Inflammatory macrophage treated with lipopolysaccharide for 4 hours (primary cell): ENCODE measurements at regions not wholly inside any gene's neighbourhood (a gene's known extent, or its start where the extent isn't known, plus 50 kb on each side); places are given as distances from the start of the nearest gene placed in this dataset.
A peak's percentile ranks its signal among the peaks of the same experiment; 100 is the strongest.

Experiments used
- DNase-seq: peaks from one replicate; pipeline ENCODE4 v3.0.0-alpha.2; 2020

DNA sequence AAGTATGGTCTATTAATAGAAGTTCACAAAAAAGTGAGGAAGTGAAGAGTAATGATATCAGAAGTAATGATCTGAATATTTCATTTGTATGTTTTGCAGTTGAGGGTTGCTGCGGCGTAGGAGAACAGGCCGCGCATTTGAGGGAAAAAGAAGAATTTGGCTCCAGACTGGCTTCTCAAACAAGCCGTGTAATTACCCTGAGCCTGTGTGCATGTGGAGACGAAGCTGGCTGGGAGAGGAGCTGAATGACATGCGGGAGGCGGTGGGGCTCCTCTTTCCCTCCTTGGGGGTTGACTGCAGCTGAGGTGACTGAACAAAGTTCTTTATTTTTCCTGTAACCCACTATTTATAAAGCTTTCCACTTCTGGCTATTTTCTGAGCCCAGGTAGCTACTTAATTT is 115.5 kb upstream of the AFDN start:
- no peak for DNase-seq

DNA sequence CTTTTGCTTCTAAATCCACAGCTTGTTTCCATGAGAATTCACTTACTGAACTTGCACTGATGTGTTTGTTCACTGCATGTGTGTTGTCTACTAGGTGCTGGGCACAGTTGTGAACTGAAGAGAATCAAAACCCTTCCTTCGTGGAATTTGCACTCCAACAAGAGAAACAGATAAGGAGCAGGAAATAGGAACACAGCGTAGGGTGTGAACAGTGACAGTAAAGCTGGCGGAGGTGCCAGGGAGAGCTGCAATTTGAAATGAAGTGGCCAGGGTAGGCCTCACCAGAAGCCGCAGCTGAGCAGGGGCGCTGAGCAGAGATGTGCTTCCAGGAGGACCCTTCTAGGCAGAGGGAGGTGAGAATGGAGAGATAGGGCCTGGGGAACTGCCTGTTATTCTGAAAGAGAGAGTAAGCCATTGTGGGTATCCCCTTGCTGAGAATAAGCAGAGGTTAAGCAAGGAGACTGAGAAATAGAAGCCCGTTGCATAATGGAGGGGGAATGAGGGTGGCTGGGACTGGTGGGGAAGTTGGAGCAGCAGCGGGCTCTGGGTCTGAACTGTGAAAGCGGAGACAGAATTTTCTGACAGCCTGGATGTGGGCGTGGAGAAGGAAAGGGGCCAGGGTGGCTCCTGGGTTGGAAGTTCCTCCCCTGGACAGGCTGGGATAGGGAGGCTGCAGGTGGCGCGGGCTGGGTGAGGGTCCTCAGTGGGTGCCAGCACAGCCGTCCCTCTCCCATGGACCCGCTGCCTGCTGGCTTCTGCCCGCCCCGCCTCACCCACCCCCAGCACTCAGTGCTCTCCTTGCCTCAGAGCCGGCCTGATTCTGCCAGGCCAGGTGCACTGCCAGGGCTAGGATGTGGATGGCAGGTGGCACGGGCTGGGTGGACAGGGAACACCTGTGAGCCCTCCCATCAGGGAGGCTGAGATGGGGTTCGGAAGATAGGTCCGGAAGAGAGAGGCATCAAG is 114.7 kb upstream of the AFDN start:
- peak; percentile 53 for DNase-seq

DNA sequence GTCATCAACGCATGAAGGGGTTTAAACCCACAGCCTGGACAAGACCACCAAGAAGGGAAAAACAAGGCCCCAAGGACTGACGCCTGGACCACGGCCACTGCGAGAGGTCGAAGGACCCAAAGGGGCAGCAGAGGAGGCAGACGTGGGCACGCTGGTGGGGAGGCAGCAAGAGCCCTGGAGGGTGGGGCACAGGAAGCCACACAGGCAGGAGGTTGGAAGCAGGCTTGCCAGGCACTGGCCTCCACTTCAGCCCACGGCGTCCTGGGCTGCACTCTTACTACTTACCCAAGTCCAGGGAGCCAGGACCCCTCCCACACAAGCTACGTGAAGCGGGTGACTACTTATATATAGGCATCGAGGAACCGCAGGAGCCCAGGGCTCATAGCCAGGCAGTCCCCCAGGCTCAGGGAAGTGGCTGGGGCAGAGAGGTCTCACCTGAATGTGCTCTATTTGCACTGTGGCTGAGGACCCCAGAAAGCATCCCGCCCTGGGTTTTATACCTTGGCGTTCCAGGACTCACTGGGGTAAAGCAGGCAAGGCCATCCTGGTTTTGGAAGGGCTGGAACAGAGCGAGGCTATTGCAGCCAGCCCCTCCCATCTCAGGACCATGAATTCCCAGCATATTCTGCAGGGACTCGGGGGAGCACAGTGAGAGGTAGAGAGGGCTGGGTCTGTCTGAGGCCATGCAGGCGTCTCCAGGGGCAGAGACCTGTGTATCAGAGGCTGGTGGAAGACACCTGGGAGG is 113.8 kb upstream of the AFDN start:
- no peak for DNase-seq

DNA sequence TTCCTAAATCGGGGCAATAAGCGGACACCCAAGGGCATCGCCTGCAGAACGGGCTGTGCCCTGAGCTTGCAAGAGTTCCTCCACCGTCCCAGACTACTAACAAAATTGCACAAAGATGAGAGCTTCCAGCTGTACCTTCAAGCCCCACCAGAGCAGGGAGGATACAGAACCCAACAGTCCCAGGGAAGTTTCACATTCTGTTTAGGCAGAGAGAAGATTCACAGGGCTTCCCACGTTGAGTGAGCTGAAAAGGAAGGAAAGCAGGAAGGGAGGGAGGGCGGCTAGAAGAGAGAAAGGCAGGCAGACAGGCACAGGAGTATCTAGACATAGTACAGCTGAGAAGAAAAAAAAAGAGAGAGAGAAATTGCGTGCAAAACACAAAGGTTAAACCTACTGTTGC is 112.6 kb upstream of the AFDN start:
- no peak for DNase-seq

DNA sequence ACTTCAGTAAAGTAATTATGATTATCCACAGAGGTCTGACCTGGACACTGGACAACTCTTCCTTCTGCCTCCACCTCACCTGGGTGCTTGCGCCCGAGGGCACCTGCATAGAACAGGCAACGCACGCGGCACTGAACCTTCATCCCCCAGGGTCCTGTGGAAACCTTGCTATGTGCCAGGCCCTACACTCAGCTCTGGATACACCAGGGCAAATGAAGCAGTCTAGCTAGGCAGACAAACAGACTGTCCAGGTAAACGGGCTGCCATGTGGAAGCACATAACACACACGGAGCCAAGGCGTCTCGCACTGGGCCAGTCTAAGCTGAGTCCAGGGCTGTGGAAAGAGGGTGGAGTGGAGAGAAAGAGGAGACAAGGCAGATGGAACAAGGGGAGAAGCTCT is 109.3 kb upstream of the AFDN start:
- no peak for DNase-seq

DNA sequence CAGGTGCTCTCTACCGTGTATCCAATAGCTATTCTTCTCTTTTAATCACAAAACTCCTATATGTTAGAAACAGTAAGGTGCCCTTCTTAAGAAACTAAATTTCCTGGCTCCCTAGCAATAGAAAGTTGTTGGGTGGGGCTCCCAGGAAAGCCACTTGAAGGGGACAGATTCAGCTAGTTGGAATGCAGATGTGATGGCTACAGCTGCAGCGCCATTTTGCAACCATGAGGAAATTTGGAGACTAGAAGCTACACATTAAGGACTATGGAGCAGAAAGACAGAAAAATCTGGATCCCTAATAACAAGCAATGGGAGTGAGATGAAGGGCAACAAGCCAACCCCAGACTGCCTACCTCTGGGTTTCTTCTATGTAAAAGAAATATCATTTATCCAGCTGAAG is 108.8 kb upstream of the AFDN start:
- no peak for DNase-seq

DNA sequence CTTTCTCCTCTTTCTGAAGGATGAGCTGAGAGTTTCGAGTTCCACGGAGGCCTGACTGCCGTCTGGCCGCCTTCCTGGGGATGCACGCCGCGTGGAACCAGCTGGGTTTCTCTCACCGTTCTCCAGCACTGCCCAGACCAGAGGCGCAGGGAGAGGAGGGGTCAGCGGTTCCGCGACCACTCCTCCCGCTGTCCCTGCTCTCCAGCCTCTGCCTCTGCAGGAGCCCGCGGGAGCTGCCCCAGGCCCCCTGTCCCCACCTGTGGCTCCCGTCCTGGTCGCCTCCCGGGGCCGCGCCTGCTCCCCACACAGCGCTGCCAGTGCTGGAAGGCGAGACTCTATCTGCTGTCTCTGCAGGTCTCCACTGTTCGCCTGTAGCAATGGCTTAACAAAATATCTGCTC is 106.8 kb upstream of the AFDN start:
- DNase-seq: no peak

DNA sequence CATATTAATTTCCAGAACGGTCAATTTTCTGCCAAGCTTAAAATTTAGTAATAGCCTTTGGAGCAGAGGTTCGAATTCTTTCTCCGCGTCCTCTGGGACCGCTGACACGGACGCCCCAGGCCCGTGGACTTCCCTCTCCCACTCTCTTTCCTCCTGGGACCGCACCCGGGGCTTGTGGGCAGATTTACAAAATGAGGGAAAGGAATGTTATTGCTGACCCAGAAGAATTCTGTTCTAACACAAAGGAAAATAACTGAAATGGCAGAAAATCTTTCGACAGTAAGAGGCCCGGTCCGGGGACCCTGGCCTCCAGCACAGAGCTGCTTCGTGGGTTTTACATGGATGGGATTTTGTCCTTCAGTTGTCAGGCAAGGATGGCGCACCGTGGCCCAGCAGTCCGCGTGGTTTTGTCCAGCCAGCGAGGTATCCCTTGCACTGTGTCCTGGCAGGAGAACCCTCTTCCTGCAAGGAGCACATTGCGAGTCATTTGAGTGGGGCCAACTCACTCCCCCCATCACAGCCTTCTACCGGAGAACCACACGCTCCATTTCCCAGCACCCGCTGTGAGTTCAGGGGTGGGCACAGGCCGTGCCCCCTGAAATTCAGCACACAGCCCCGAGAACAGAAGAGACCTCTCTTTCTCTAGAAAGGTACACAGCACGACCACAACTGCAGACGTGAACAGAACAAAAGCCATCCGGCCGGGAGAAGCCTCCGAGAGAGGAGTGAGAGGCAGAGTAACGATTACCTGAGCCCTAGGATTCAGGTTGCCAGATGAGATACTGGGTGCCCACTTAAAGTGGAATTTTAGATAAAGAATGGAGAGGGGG is 106.0 kb upstream of the AFDN start:
- no peak for DNase-seq

DNA sequence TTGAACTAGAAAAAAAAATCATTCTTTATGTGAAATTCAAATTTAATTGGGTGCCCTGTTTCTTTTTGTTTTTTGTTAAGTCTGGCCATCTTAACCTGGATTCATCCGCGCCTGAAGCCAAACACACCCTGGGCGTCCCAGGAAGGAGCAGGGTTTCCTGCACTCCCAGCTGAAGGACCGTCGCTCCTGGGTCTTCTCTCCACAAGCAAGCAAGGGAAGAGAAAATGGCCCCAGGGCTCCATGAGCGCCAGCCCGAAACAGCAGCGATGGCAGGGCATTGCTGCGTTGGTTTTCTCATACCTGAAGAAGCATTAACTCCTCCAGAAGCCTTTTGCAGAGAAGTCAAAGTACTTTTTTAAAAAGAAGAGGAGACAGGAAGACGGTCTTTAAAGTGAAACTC is 105.4 kb upstream of the AFDN start:
- DNase-seq: no peak

DNA sequence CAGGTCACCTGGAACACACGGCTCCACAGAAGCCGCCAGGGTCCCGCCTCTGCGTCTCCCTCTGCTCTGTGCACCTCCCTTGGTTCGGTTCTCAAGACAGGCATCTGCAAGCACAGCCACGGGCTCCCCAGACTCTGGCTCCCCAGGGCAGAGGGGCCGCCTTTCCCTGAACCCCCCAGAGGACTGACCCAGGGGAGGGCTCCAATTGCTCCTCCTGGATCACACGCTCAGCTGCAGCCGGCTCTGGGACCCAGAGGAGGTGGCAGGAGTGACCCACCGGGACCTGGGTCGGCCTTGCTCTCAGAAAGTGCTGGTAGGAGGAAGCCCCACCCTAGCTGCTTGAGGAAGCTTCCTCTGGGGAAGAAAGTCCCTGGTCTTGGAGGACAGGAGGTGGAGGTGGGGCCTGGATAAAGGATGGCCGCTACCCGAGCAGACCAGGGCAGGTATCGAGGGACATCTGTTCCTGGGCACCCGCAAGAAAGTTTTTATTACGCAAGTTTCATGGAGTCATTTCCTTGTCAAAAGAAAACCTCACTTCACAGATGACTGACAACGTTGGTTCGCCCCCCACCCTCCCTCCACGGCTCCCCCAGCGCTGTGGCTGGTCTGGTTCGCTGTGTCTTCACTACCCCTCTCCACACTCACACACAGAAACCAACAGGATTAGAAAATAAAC is 103.9 kb upstream of the AFDN start:
- DNase-seq: no peak

DNA sequence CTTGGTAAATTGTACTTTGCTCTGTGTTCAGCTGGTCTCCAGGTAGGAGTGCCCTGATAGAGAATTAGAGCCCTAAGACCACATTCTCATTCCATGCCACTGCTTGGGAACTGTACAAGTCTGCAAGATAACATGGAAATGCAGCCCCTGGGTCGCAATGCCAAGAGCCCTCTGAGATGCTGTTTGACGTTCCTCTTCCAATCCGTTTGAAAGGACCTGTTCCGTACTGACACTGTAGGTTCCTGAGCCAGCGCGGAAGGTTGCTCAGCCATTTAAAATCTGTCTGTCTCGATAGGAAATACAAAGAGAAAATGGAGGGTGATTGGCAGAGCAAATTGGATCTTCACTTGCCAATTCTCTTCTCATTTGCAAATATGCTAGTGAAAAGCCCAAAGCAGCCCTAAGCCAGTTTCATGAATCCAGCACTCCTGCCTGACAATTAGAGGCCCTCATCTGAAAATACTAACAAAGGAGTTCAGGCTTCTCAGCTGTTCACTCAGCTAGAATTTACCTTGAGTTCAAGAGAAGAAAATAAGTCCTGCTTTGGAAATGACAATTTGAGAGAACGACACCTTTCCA is 100.6 kb upstream of the AFDN start:
- DNase-seq: no peak

DNA sequence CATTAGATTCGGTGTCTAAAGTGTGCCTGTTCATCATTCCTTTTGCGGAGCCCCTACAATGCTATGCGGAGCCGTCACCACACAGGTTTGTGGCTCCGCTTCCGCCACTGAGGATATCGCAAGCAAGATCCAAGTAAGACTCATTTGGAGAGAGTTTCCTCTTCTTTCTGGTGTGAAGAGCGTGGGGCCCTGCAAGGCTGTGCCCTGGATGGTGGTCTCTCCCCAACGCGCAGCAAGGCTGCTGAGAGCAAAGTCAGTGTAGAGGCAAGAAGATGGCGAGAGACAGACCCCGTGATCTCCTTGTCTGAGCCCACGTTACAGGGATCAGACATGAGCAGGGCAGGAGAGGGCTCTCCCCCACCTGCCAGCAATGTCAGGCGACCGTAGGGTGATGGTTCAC is 96.3 kb upstream of the AFDN start:
- DNase-seq: no peak

DNA sequence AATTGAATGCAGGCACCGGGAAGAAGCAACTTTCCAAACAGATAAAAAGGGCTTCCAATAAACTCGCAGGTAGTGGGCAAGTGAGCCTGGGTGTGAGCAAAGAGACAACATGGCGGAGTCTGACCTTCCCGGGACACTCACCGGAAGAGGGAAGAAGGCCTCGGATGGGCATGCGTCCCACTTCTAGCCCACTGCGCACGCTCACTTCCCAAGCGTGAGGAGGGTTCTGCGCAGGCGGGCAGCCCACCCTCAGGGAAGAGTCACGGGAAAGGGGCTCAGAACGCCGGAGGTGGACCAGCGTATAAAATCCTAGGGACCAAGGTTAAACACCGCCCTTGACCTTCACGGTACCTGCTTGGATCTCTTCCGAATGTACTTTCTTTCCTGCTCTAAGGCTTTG is 95.5 kb upstream of the AFDN start:
- no peak for DNase-seq

DNA sequence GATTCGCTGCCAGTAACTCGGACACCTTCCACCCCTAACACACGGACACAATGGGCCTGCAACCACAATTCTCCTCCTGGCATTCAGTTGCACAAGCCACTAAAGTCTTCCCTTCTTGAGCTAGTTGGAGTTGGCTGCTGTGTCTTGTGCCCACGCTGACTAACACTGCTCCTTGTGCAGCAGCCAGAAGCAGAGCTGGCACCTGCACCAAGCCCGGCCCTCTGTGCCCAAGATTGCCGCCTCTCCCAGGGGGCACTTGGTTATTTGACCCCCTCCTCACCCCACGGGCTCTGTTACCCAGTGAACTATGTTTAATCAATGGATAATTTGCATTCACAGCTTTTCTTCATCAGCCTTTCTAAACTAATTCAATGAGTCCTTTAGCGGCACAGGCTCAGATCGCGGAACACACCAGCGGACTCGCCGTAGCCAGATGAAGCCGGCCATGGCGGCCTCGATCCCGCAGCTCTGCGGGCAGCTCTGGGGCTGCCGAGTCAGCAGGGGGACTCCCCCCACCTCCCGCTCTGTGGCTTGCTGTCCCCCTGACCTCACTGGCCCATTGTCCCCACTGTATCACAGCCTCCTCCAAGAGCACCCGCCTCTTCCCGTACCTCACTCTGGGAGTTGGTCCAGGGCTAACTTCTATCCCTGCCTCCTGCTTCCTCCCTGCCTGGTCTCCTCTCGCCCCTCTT is 94.8 kb upstream of the AFDN start:
- no peak for DNase-seq

DNA sequence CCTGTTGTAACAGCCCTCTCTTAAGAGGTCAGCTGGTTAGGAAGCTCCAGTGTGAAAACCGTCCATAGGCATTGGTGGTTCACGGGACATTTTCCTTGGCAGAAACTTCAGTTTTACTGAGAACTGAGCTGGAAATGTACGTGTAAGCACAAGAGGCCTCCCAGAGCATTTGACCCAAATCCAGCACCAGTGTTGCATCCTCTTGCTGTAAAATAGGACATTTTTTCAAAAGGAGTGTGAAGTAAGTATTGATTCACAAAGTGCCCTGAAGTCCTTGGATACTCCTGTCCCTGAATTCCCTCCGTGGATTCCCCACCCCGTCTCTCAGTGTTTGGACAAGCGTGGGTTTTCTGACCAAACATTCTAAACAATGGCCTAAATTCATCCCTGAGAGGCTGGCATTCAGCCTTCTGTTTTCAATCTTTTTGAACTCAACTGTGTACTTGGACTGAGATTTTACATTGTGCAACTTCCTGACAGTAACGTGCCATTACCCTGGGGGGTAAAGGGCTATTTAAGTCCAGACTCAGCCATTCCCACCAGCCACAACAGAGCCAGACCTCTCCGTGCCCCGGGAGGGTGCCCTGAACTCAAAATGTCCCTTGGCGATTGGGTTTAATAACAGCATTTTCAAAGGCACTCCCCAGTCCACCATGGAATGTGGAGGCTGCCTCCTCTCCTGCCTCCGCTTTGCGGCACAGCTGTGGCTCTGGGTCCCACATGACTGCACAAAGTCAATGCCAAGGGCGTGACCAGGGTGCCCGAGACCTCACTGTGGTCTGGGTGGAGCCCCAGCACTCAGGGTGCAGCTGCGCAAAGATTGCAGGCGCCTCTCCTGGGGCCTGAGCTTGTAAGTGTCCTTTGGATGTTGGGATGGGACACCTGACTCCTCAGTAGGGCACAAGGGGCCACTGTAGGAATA is 92.7 kb upstream of the AFDN start:
- no peak for DNase-seq

DNA sequence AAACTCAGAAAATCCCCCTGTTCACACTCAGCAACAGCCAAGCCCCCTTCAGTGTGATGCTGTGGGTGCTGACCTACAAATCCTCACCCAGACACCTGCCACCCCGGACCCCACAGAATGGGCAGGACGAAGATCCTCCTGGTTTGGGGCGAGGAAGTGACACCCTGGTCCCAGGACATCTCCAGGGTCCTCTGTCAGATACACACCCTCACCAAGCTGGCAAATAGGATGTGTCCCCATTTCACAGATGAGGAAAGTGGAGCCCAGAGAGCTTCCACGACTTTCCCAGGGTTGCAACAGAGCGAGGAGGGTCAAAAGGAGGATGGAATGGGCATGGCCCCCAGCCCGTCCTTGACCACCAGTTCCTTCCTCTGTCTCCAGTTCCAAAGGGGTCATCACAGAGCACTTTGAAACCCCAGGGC is 92.0 kb upstream of the AFDN start:
- DNase-seq: no peak

DNA sequence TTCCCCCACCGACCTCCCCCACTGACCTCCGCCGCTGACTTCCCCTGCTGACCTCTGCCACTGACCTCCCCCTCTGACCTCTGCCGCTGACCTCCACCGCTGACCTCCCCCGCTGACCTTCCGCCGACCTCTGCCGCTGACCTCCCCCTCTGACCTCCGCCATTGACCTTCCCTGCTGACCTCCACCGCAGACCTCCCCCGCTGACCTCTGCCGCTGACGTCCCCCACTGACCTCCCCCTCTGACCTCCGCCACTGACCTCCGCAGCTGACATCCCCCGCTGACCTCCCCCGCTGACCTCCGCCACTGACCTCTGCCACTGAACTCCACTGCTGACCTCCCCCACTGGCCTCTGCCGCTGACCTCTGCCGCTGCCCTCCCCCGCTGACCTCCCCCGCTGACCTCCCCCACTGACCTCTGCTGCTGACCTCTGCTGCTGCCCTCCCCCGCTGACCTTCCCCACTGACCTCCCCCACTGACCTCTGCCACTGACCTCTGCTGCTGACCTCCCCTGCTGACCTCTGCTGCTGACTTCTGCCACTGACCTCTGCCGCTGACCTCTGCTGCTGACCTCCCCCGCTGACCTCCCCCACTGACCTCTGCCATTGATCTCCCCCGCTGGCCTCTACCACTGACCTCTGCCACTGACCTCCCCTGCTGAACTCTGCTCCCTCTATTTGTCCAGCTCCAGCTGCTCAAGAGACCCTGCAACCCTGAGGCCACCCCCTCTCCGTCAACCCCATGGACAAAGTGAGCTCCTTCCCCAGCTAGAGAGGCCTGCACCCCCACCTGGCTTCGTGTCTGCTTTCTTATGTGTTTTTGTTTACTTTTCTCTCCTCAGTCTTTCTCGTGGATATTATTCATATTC is 91.4 kb upstream of the AFDN start:
- no peak for DNase-seq

DNA sequence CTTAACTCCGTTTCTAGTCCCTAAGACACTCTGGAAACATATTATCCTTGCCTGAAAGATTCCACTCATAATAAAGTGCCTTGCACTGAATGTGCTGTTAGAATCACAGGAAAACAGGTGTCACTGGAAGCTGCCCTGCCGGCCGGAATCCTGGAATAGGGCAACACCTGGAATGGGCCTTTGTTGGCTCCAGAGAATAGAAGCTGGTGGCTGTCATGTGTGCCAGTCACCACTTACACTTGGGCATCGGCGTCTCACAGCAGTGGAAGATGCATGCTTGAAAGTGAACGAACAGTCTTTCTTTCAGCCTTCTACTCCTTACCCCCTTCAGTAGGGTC is 90.8 kb upstream of the AFDN start:
- DNase-seq: no peak

DNA sequence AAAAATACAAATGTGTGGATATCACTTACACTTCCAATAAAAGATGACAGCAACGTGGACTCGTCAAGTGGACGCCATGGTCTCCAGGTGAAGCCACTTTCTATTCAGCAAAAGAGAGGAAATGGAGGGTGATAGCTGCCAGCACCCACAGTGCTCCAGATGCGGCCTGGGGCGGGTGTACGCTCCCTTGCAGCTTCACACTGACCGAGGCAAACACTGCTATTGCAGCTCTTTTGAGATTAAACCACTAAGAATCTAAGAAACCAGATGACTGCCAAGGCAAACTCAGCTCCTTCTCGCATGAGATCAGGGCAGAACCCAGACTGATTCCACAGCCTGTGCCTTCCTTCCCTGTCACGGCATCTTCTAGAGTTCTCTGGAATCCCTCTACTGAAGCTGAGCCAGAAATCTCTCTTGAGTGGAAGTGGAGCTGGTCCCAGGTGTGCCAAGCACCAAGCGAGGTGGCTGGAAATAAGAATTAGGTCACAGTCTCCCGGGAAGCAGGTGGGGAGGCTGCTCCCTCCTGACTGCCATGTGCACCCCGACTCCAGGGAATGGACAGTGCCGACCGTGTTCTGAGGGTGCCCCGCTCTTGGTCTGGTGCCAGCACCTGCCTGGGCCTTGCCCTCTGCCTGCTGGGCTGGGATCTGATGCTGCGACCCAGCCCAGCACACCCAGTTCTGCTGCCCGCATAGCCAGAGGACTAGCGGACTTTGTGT is 90.1 kb upstream of the AFDN start:
- no peak for DNase-seq
